Skeletal muscle tissue (tissue), 3 donors: ENCODE measurements at regions not wholly inside any gene's neighbourhood (a gene's known extent, or its start where the extent isn't known, plus 50 kb on each side); places are given as distances from the start of the nearest gene placed in this dataset.

Experiments used
- H3K27ac ChIP-seq: one replicate; pipeline ENCODE4 v1.7.0; 2013; ENCODE audit warnings: mild to moderate bottlenecking, low read depth, low read length, inconsistent platforms
- H3K27me3 ChIP-seq, 3 donors: one replicate each; pipeline ENCODE4 v1.7.0; 2013; ENCODE audit warnings: low read length in 3 of 3; ENCODE audit not compliant: control insufficient read depth in 3 of 3, insufficient read depth in 3 of 3
- H3K36me3 ChIP-seq, 3 donors: one replicate each; pipeline ENCODE4 v1.7.0; 2013; ENCODE audit warnings: low read length in 3 of 3; ENCODE audit not compliant: control insufficient read depth in 3 of 3, insufficient read depth in 3 of 3
- H3K4me1 ChIP-seq, 3 donors: one replicate each; pipeline ENCODE4 v1.7.0; 2013; ENCODE audit warnings: low read length in 3 of 3, mild to moderate bottlenecking in 3 of 3; ENCODE audit not compliant: control insufficient read depth in 3 of 3, insufficient read depth in 3 of 3
- H3K4me3 ChIP-seq, 3 donors: one replicate each; pipeline ENCODE4 v1.7.0; 2013; ENCODE audit warnings: low read length in 3 of 3
- H3K9ac ChIP-seq, 3 donors: one replicate each; pipeline ENCODE4 v1.7.0; 2013; ENCODE audit warnings: low read length in 3 of 3, mild to moderate bottlenecking in 3 of 3, moderate library complexity in 2 of 3, low read depth in 1 of 3
- H3K9me3 ChIP-seq, 3 donors: one replicate each; pipeline ENCODE4 v1.7.0; 2013; ENCODE audit warnings: low read length in 3 of 3; ENCODE audit not compliant: control insufficient read depth in 3 of 3
- donor health status: Osteomylitis.

DNA sequence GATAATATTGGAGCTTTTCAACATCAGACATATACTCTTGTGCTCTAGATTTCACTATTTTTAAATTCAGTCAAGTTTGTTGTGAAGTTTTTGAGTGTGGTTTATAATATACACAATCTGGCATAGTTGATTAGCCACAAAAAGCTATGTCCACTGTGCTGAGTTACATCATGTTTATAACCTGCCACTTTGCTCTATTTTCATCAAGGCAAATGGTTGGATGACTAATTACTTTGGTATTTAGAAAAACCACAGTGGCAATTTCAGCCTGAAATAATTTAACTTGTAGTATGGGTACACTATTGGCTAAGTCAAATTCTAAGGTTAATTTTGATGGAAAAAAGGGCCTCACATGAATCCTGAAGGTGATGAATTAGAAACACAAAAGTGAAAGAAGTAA is 262.6 kb downstream of the C4orf33 start:
- H3K27ac ChIP-seq = no peak overlapping the region
- H3K9ac ChIP-seq = no peak overlapping the region
- H3K4me3 ChIP-seq = no peak overlapping the region
- H3K4me1 ChIP-seq = no peaks in the 10 kb centered on the region
- H3K36me3 ChIP-seq = no peaks in the 10 kb centered on the region
- H3K9me3 ChIP-seq = no peaks in the 10 kb centered on the region
- no peaks in the 10 kb centered on the region for H3K27me3 ChIP-seq

DNA sequence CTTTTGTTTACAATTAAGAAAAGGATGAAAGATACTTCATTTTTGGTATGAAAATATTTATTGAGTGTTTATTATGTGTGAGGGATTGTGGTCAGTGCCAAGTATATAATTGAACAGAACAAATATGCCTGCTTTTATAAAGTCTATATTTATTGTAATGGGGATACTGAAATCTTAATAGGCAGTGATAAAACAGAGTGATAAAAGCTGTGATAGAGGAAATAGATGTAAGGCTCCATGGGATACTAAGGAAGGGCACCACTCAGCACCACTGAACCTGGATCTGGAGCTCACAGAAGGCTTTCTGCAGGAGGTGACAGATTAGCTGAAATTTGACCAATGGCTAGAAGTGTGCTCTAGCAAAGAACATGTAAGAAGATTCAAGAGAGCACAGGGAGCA is 263.5 kb downstream of the C4orf33 start:
- Histone ChIP-seq H3K27me3 (no peaks in the 10 kb centered on the region), H3K27ac (no peak overlapping the region), H3K4me3 (no peak overlapping the region), H3K9ac (no peak overlapping the region), H3K4me1 (no peaks in the 10 kb centered on the region), H3K36me3 (no peaks in the 10 kb centered on the region), H3K9me3 (no peaks in the 10 kb centered on the region)

GRCh38 chr4:129362691-129363274 is 266.8 kb downstream of the C4orf33 start:
- Histone ChIP-seq H3K27me3 (no peaks in the 10 kb centered on the region), H3K9ac (no peak overlapping the region), H3K27ac (no peak overlapping the region), H3K4me3 (no peak overlapping the region), H3K9me3 (no peaks in the 10 kb centered on the region), H3K4me1 (no peaks in the 10 kb centered on the region), H3K36me3 (no peaks in the 10 kb centered on the region)

DNA sequence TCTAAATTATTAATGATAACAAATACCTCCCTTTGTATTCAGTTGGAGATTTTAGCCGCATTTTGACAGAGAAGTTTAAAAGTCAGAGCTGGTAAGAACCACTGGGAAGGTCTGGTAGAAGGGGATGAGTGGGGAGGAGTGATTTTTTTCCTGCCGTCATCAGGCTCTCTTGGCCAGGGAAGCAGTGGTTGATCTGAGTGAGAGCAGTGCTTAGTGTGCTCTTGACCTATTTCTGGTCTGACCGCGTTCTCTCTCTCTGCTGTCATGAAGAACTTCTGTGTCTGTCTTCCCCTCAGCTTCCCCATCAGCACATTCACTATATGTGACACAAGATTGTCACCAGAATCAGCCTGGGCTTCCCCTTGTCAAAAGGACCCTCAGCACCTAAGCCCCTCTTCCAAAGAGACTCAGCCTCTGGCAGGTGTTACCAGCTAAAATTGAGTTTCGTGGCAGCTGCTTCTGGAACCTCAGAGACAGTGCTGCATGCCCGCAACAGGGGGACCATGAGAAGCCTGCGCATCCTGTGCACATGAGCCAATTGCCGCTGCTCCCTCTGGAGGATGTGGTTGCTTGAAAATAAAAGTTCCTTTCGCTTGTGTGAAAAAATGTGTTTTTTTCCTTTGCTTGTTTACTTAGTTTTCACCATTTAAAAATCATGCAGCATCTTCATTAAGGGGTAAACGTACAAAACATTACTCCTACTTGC is 268.9 kb downstream of the C4orf33 start:
- Histone ChIP-seq H3K9me3 (no peaks in the 10 kb centered on the region), H3K27ac (no peak overlapping the region), H3K9ac (no peak overlapping the region), H3K36me3 (no peaks in the 10 kb centered on the region), H3K27me3 (no peaks in the 10 kb centered on the region), H3K4me3 (no peak overlapping the region), H3K4me1 (no peaks in the 10 kb centered on the region)

- Histone ChIP-seq H3K4me1 (no peaks in the 10 kb centered on the region), H3K27ac (no peak overlapping the region), H3K4me3 (no peak overlapping the region), H3K27me3 (no peaks in the 10 kb centered on the region), H3K9ac (no peak overlapping the region), H3K36me3 (no peaks in the 10 kb centered on the region), H3K9me3 (no peaks in the 10 kb centered on the region)
Measured at GRCh38 chr4:129369361-129370010, 273.5 kb downstream of the C4orf33 start.

- Histone ChIP-seq H3K9me3 (no peaks in the 10 kb centered on the region), H3K27ac (no peak overlapping the region), H3K4me1 (no peaks in the 10 kb centered on the region), H3K27me3 (no peaks in the 10 kb centered on the region), H3K4me3 (no peak overlapping the region), H3K36me3 (no peaks in the 10 kb centered on the region), H3K9ac (no peak overlapping the region)
Measured at GRCh38 chr4:129371065-129371464, 275.1 kb downstream of the C4orf33 start.

DNA sequence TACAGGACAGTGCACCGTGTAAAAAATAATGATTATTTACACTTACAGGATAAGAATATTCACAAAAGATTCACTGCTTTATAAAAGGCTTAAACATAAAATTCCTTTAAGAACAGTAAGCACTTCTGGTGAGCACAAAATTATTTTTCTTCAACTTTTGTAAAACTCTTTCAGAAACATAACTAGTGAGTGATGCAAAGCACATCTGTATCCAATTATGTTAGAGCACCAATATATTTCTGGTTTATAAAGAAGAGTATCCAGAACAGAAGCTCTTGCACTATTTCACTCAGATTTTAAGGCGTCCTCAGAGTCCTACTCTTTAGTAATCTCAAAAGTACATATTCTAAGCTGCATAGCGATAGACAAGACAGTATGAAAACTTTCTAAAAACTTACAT is 276.0 kb downstream of the C4orf33 start:
- Histone ChIP-seq H3K9ac (no peak overlapping the region), H3K4me3 (no peak overlapping the region), H3K27me3 (no peaks in the 10 kb centered on the region), H3K4me1 (no peaks in the 10 kb centered on the region), H3K9me3 (no peaks in the 10 kb centered on the region), H3K27ac (no peak overlapping the region), H3K36me3 (no peaks in the 10 kb centered on the region)

GRCh38 chr4:129377131-129377845 is 281.3 kb downstream of the C4orf33 start:
- Histone ChIP-seq H3K9ac (no peak overlapping the region), H3K9me3 (no peaks in the 10 kb centered on the region), H3K36me3 (no peaks in the 10 kb centered on the region), H3K27me3 (peaks cover 0 to 3% (median 0%) of the 10 kb centered on the region in 3 donors), H3K27ac (no peak overlapping the region), H3K4me1 (no peaks in the 10 kb centered on the region), H3K4me3 (no peak overlapping the region)

GRCh38 chr4:129378364-129378763 is 282.4 kb downstream of the C4orf33 start:
- H3K27ac ChIP-seq = no peak overlapping the region
- no peak overlapping the region for H3K9ac ChIP-seq
- H3K9me3 ChIP-seq = no peaks in the 10 kb centered on the region
- no peak overlapping the region for H3K4me3 ChIP-seq
- H3K4me1 ChIP-seq = no peaks in the 10 kb centered on the region
- H3K27me3 ChIP-seq = peaks cover 0 to 3% (median 0%) of the 10 kb centered on the region in 3 donors
- no peaks in the 10 kb centered on the region for H3K36me3 ChIP-seq

DNA sequence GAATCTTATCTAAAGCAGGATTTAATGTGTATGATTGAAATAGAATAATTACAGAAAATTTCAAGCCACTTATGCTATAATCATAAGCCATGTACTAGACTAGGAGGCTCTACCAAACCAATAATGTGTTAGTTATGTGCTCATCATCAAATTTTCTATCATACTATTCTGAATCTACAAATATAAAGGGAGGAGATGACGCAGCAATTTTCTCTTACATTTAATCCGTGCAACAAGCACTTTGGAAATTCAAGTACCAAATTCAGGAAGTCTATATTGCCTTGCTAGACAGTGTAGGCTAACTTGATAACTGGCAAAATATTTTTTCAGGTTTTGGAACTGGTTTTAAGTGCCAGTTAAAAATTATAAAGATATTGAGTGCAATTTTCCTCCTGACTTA is 283.5 kb downstream of the C4orf33 start:
- H3K9ac ChIP-seq = no peak overlapping the region
- no peak overlapping the region for H3K4me3 ChIP-seq
- no peak overlapping the region for H3K27ac ChIP-seq
- no peaks in the 10 kb centered on the region for H3K4me1 ChIP-seq
- H3K36me3 ChIP-seq = no peaks in the 10 kb centered on the region
- H3K9me3 ChIP-seq = no peaks in the 10 kb centered on the region
- H3K27me3 ChIP-seq = peaks cover 0 to 3% (median 0%) of the 10 kb centered on the region in 3 donors
